Lung (tissue), 11 donors: ENCODE measurements at regions not wholly inside any gene's neighbourhood (a gene's known extent, or its start where the extent isn't known, plus 50 kb on each side); places are given as distances from the start of the nearest gene placed in this dataset.

Experiments used
- ATAC-seq: fragments of 200-7000 bp; cut with Tn5 transposase; one replicate; pipeline ENCODE4 v1.9.1; 2020; ENCODE audit warnings: moderate number of reproducible peaks; ENCODE audit not compliant: insufficient read depth, low FRiP score
- DNase-seq, 3 donors: peaks; one replicate each; pipeline ENCODE4 v3.0.0-alpha.2; 2013 to 2017
- H3K27ac ChIP-seq, 2 donors: one replicate each; pipeline ENCODE4 v1.5.1; 2013; ENCODE audit warnings: mild to moderate bottlenecking in 2 of 2, moderate library complexity in 2 of 2, control low read depth in 1 of 2, inconsistent platforms in 1 of 2, low read depth in 1 of 2, low read length in 1 of 2
- H3K27me3 ChIP-seq, 3 donors: one replicate each; pipeline ENCODE4 v1.5.1; 2013; ENCODE audit warnings: low read length in 2 of 3; ENCODE audit not compliant: control insufficient read depth in 3 of 3, insufficient read depth in 3 of 3
- H3K36me3 ChIP-seq, 4 donors: one replicate each; pipeline ENCODE4 v1.5.1; 2013; ENCODE audit warnings: low read length in 4 of 4, mild to moderate bottlenecking in 1 of 4, moderate library complexity in 1 of 4; ENCODE audit not compliant: control insufficient read depth in 4 of 4, insufficient read depth in 4 of 4
- H3K4me1 ChIP-seq, 5 donors: one replicate each; pipeline ENCODE4 v1.5.1; 2013; ENCODE audit warnings: low read length in 5 of 5, mild to moderate bottlenecking in 2 of 5, moderate library complexity in 1 of 5; ENCODE audit not compliant: control insufficient read depth in 5 of 5, insufficient read depth in 5 of 5
- H3K4me3 ChIP-seq: one replicate; pipeline ENCODE4 v1.5.1; 2013; ENCODE audit warnings: mild to moderate bottlenecking, control low read depth, moderate library complexity
- H3K9ac ChIP-seq, 2 donors: one replicate each; pipeline ENCODE4 v1.5.1; 2013; ENCODE audit warnings: low read length in 2 of 2, control low read depth in 1 of 2; ENCODE audit not compliant: insufficient read depth in 1 of 2
- H3K9me3 ChIP-seq, 4 donors: one replicate each; pipeline ENCODE4 v1.5.1; 2013; ENCODE audit warnings: low read length in 3 of 4, mild to moderate bottlenecking in 1 of 4, moderate library complexity in 1 of 4; ENCODE audit not compliant: control insufficient read depth in 4 of 4, insufficient read depth in 3 of 4
- CTCF ChIP-seq: IDR thresholded peaks from 2 replicates; pipeline ENCODE4 v1.5.1; 2012; ENCODE audit warnings: mild to moderate bottlenecking; ENCODE audit errors: control extremely low read depth, extremely low read depth
- WGBS, 2 donors: extraction: QIAGEN DNeasy Blood & Tissue Kit; methylation state at CpG; one replicate each; pipeline ENCODE4 v1.1.7; 2013; 5-methylcytosine and 5-hydroxymethylcytosine counted together
- donor health status: control.
- donor health status: control.
- donor health status: Bipolar disorder and iron deficiency.
- donor health status: healthy.
- donor health status: DM: yes; HTN: yes; CAD: no.

- WGBS, 2 donors, result 10 to 14% methylated on average over 2 of the region's 2 CpGs
- Histone ChIP-seq H3K9me3 (no peaks in the 10 kb centered on the region), H3K27ac (no peak overlapping the region), H3K36me3 (no peaks in the 10 kb centered on the region), H3K4me3 (no peak overlapping the region), H3K4me1 (no peaks in the 10 kb centered on the region), H3K27me3 (no peaks in the 10 kb centered on the region), H3K9ac (no peak overlapping the region)
- TF ChIP-seq CTCF, result no peak
- ATAC-seq, result no peak
- no peak for DNase-seq
These were observed 347.0 kb upstream of the ZNF385D start for GRCh38 chr3:22098021-22098420.

GRCh38 chr3:22101351-22101750, 350.3 kb upstream of the ZNF385D start:
- no peak overlapping the region for H3K27ac ChIP-seq
- ATAC-seq, result no peak
- whole genome bisulfite sequencing, 2 donors, result 41 to 54% methylated on average over 6 of the region's 6 CpGs
- no peak overlapping the region for H3K4me3 ChIP-seq
- no peaks in the 10 kb centered on the region for H3K36me3 ChIP-seq
- no peak overlapping the region for H3K9ac ChIP-seq
- no peaks in the 10 kb centered on the region for H3K9me3 ChIP-seq
- H3K27me3 ChIP-seq, result no peaks in the 10 kb centered on the region
- H3K4me1 ChIP-seq, result no peaks in the 10 kb centered on the region
- no peak for DNase-seq
- no peak for TF ChIP-seq CTCF

- TF ChIP-seq CTCF, result no peak
- Histone ChIP-seq H3K36me3 (no peaks in the 10 kb centered on the region), H3K4me3 (no peak overlapping the region), H3K27me3 (no peaks in the 10 kb centered on the region), H3K4me1 (no peaks in the 10 kb centered on the region), H3K9ac (no peak overlapping the region), H3K27ac (no peak overlapping the region), H3K9me3 (no peaks in the 10 kb centered on the region)
- DNase-seq (no peak), ATAC-seq (no peak)
- 61 to 77% methylated on average over 1 of the region's 1 CpG for WGBS, 2 donors
These were observed 350.8 kb upstream of the ZNF385D start for GRCh38 chr3:22101811-22102210.

- DNase-seq (no peak), ATAC-seq (no peak)
- Histone ChIP-seq H3K9ac (no peak overlapping the region), H3K9me3 (no peaks in the 10 kb centered on the region), H3K27me3 (no peaks in the 10 kb centered on the region), H3K27ac (no peak overlapping the region), H3K4me3 (no peak overlapping the region), H3K36me3 (no peaks in the 10 kb centered on the region), H3K4me1 (no peaks in the 10 kb centered on the region)
- no peak for TF ChIP-seq CTCF
- WGBS, 2 donors, result 45 to 88% methylated on average over 1 of the region's 1 CpG
These were observed 352.4 kb upstream of the ZNF385D start for GRCh38 chr3:22103423-22103822.
